ENCODE measurements at regions not wholly inside any gene's neighbourhood (a gene's known extent, or its start where the extent isn't known, plus 50 kb on each side); places are given as distances from the start of the nearest gene placed in this dataset.
A peak's percentile ranks its signal among the peaks of the same experiment; 100 is the strongest.

- peak; percentile 12 for DNase-seq
These were observed 67.7 kb upstream of the FAM9A start for GRCh38 chrX:8868906-8869305.

- DNase-seq = no peak
These were observed 67.0 kb upstream of the FAM9A start for GRCh38 chrX:8868070-8868773.

- DNase-seq = no peak
These were observed 66.2 kb upstream of the FAM9A start for GRCh38 chrX:8867406-8867805.

- DNase-seq = no peak
These were observed 63.0 kb upstream of the FAM9A start for GRCh38 chrX:8864161-8864560.

GRCh38 chrX:8861908-8862307, 60.7 kb upstream of the FAM9A start:
- no peak for DNase-seq

- DNase-seq = no peak
These were observed 50.2 kb upstream of the FAM9A start for GRCh38 chrX:8851231-8851886.

Data from NCI-H510A treated with DMSO at 0.1 percent for 48 hours (cell line).